ENCODE measurements at regions not wholly inside any gene's neighbourhood (a gene's known extent, or its start where the extent isn't known, plus 50 kb on each side); places are given as distances from the start of the nearest gene placed in this dataset.
"Not testable (repeated sequence)": the region's sequence is repeated elsewhere in the genome, so short reads cannot be mapped to it uniquely, and the experiment has no call there.

DNA sequence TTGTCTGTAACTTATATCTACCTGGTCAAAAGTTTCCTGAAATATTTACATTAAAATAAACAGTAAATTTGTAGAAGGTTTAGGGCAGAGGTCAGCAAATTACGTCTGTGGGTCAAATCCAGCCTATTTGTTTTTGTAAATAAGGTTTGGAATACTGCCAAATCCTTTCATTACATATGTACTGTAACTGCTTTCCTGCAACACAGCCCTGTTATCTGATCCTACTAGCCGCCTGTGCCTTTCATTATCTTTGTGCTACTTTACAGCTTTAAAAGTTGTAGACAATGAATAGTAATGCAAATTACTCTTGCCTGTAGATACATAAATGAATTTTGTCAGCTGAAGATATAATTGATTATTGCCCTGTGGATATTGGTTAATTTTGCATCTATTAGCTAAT is 369.6 kb upstream of the SLC7A11 start:
- intact Hi-C loops (cut with DNase I): no loop called here
- no peak for DNase-seq (ENCODE audit: low spot score)

DNA sequence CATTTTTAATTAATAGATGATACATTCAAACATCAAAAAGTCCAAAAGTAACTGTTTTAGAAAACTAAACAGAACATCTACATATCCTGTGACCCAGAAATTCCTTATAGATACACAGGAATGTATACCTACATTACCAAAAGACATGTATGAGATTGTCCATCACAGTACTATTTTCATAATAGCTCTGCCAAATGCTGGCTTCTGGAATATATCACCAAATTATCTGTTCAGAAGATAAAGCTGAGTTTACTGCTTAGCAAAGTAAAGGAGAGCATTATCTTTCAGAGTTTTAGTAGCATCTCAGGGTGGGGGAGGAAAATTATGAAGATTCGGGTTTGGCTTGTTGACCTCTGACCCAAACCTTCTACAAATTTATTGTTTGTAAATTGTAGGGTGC is 368.9 kb upstream of the SLC7A11 start:
- DNase-seq (ENCODE audit: low spot score): no peak
- intact Hi-C loops (cut with DNase I): no loop called here

DNA sequence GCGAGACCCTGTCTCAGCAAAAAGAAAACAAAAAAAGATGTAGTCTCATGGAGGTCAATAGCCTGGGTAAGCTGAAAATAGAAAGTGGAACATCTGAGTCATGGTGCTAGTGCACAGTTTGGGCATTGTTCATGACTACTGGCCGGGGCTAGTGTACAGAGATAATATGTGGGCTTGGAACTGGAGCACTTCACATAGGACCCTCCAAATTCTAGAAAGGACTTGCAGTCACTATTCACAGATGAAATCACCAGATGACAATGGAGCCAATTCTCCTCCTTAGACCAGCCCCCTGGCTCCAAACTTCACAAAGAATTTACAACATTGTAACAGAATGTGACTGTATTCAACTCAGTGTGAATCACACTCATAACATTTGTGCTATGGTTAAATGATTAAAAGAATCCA is 367.8 kb upstream of the SLC7A11 start:
- no peak for DNase-seq (ENCODE audit: low spot score)
- intact Hi-C loops (cut with DNase I): no loop called here

DNA sequence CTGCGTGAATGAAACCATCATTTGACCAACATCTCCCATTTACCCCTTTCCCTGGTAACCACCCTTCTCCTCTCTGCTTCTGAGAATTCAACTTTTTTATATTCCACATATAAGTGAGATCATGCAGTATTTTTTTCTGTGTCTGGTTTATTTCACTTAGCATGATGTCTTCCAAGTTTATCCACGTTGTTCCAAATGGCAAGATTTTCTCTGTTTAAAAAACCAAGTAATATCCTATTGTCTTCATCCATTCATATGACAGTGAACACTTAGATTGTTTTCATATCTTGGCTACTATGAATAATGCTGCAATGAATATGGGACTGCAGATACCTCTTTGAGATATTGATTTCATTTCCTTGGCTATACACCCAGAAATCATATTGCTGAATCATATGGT is 362.4 kb upstream of the SLC7A11 start:
- intact Hi-C loops (cut with DNase I): no loop called here

DNA sequence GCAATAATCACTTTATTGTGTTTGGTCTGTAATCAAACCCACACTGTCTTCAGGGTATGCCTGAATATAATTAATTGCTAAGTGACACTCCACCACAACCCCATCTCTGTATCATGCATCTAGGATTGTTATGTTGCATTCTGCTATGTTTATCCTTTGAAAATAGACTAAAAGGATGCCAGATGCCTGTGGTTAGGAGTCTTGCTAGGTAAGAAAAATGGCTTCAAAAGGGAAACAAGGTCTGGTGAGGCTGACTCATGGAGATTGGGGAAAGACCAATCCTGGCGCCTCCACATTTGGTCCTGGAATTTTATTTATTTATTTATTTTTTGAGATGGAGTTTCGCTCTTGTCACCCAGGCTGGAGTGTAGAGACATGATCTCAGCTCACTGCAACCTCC is 360.5 kb upstream of the SLC7A11 start:
- intact Hi-C loops (cut with DNase I): no loop called here
- DNase-seq (ENCODE audit: low spot score): no peak

More for the DNA sequence above, 362.4 kb upstream of the SLC7A11 start:
- no peak for DNase-seq (ENCODE audit: low spot score)

- intact Hi-C loops (cut with DNase I): no loop called here
- DNase-seq (ENCODE audit: low spot score): no peak
Measured at GRCh38 chr4:138599965-138600364, 357.8 kb upstream of the SLC7A11 start.

GRCh38 chr4:138598226-138598625 is 356.1 kb upstream of the SLC7A11 start:
- no peak for DNase-seq (ENCODE audit: low spot score)
- intact Hi-C loops (cut with DNase I): no loop called here

- no peak for DNase-seq (ENCODE audit: low spot score)
- intact Hi-C loops (cut with DNase I): no loop called here
Measured at GRCh38 chr4:138596896-138597295, 354.7 kb upstream of the SLC7A11 start.

GRCh38 chr4:138595731-138596460 is 353.7 kb upstream of the SLC7A11 start:
- no peak for DNase-seq (ENCODE audit: low spot score)
- intact Hi-C loops (cut with DNase I): no loop called here

- intact Hi-C loops (cut with DNase I): no loop called here
- DNase-seq (ENCODE audit: low spot score): no peak
Measured at GRCh38 chr4:138595171-138595570, 353.0 kb upstream of the SLC7A11 start.

DNA sequence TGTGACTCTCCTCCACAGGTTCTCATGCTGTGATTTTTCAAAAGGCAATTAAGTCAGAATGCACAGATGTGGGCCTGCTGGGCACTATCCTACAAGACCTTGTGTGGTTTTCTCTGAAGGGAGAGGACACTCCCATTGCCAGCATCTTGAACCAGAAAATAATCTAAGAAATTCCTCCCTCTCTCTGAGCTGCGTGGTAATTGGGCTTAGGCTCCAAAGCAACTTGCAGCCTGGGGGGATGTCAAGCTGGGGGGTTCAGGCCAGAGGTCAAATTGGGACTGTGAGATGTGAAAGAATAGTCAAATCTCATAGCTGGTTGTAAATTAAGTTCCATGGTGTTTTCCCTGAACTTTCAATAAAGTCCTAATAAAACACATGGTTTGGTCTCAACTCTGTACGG is 350.6 kb upstream of the SLC7A11 start:
- intact Hi-C loops (cut with DNase I): no loop called here
- no peak for DNase-seq (ENCODE audit: low spot score)

GRCh38 chr4:138591808-138592207 is 349.7 kb upstream of the SLC7A11 start:
- no peak for DNase-seq (ENCODE audit: low spot score)

GRCh38 chr4:138588501-138588900 is 346.4 kb upstream of the SLC7A11 start:
- no peak for DNase-seq (ENCODE audit: low spot score)
- intact Hi-C loops (cut with DNase I): no loop called here

More at GRCh38 chr4:138591808-138592207, 349.7 kb upstream of the SLC7A11 start:
- intact Hi-C loops (cut with DNase I): no loop called here

DNA sequence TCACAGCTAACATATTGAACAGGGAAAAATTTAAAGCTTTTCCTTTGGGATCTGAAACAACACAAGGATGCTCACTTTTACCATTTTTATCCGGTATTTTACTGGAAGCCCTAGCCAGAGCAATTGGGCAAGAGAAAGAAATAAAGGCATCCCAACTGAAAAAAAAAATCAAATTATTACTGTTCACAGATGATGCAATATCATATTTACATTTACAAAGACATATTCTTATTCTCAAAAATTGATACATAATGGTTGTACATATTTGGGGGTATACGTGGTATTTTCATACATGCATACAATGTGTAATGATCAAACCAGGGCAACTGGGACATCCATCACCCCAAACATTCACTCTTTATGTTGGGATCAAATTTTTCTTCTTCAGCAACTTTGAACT is 337.0 kb upstream of the SLC7A11 start:
- intact Hi-C loops (cut with DNase I): no loop called here
- no peak for DNase-seq (ENCODE audit: low spot score)

- intact Hi-C loops (cut with DNase I); DNase-seq (ENCODE audit: low spot score): not testable (repeated sequence)
Measured at GRCh38 chr4:138577826-138578225, 335.7 kb upstream of the SLC7A11 start.

- intact Hi-C loops (cut with DNase I): no loop called here
- DNase-seq (ENCODE audit: low spot score): no peak
Measured at GRCh38 chr4:138577145-138577544, 335.0 kb upstream of the SLC7A11 start.

DNA sequence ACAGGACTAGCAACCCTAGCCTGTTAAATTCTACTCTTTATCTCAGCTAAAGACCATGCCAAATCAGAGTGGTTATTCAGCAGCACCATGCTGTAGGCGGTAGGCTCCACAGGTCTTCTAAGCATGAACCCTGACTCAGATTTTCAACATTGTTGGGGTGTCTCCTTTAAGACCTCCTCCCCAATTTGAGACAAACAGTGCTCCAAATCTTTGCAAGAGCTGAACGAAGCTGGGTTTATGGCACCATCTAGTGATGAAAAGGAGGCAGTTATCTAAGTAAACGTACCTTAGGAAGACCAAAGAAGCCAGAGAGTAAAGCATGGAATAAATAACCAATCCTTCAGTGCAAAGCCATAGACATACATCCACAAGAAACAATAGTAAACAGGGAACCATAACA is 334.5 kb upstream of the SLC7A11 start:
- DNase-seq (ENCODE audit: low spot score): no peak
- intact Hi-C loops (cut with DNase I): no loop called here

GRCh38 chr4:138573246-138573645 is 331.1 kb upstream of the SLC7A11 start:
- intact Hi-C loops (cut with DNase I): no loop called here
- no peak for DNase-seq (ENCODE audit: low spot score)

DNA sequence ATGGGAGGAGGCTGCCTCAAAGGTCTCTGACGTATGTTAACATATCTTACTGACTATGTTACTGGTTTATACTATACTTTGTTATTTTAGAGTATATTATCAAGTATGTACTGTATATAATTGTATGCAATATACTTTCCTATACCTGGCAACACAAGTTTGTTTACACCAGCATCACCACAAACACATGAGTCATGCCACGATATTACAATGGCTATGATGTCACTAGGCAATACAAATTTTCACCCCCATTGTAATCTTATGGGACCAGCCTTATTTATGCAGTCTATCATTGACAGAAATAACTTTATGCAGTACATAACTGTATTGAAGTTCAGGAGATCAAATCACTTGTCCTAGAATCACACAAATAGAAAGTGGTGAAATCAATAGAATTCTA is 329.9 kb upstream of the SLC7A11 start:
- DNase-seq (ENCODE audit: low spot score): no peak
- intact Hi-C loops (cut with DNase I): no loop called here

- intact Hi-C loops (cut with DNase I): loop anchor here (10.0 kb wide), 1 partner anchor 97 kb away; no protein-coding TSS in a partner anchor
- DNase-seq (ENCODE audit: low spot score): no peak
Measured at GRCh38 chr4:138567696-138568095, 325.5 kb upstream of the SLC7A11 start.

DNA sequence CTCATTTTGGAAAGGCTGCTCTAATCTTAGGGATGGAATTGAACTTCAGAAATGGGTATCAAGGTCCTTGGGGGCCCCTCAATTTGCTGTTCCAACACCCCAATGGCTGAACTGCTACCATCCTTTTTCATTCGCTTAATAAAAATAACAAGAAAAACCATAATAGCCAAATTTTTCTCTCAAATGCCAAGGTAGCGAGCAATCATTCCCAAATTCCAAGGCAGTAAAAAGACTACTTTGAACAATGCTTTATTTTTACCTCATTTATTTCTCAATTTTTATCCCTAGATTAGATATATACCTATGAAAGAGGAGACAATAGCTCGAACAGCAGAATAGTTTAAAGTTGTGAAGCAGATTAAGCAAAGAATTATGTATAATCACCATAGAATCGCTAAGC is 323.4 kb upstream of the SLC7A11 start:
- intact Hi-C loops (cut with DNase I): loop anchor here (10.0 kb wide), 1 partner anchor 99 kb away; no protein-coding TSS in a partner anchor
- no peak for DNase-seq (ENCODE audit: low spot score)

DNA sequence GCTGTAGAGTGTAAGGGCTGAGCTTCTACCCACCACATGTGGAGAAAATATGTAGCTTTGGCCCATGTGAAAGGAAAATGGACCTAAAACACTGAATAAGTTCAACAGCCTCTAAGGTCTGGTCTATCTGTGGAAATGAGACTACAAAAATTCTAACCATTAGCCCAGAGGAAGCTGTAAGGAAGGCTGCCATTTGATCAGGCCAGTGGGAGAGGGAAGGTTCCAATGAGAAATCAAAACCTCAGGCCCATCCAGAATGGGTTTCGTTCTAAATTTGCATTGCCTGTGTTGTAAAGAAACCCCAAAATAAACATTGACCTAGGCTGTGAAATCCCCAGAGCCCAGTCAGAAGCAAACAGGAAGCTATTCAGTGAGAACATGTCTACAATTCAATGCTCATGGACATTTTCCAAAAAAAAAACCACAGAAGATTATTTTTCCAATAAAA is 320.4 kb upstream of the SLC7A11 start:
- DNase-seq (ENCODE audit: low spot score): no peak
- intact Hi-C loops (cut with DNase I): loop anchor here (10.0 kb wide), 1 partner anchor 102 kb away; no protein-coding TSS in a partner anchor
